CD14-positive monocyte (primary cell): ENCODE measurements at regions not wholly inside any gene's neighbourhood (a gene's known extent, or its start where the extent isn't known, plus 50 kb on each side); places are given as distances from the start of the nearest gene placed in this dataset.

Experiments used
- DNase-seq, 3 donors: peaks; one replicate each; pipeline ENCODE4 v3.0.0-alpha.2; 2011 to 2022
- H2AFZ ChIP-seq: 2 replicates; pipeline ENCODE4 v1.6.0; 2012; ENCODE audit warnings: mild to moderate bottlenecking, low read depth, low read length, inconsistent platforms; ENCODE audit not compliant: insufficient read depth, poor library complexity, severe bottlenecking
- H3K27ac ChIP-seq, 2 donors: 1 replicate in 1 of 2; 2 replicates in 1 of 2; pipeline ENCODE4 v1.5.1; 2012 to 2013; ENCODE audit warnings: low read length in 2 of 2, control low read depth in 1 of 2, inconsistent platforms in 1 of 2, low read depth in 1 of 2, mild to moderate bottlenecking in 1 of 2
- H3K27me3 ChIP-seq, 2 donors: one replicate each; pipeline versions ENCODE4 v1.6.0 to v1.6.1; 2011 to 2013; ENCODE audit warnings: low read length in 2 of 2; ENCODE audit not compliant: control insufficient read depth in 2 of 2, insufficient read depth in 2 of 2
- H3K36me3 ChIP-seq, 2 donors: replicated peaks in 1 of 2; 1 replicate in 1 of 2; 2 replicates in 1 of 2; pipeline versions ENCODE4 v1.5.1 to v1.6.1; 2012 to 2013; ENCODE audit warnings: low read length in 2 of 2, control low read depth in 1 of 2, inconsistent platforms in 1 of 2, mild to moderate bottlenecking in 1 of 2; ENCODE audit not compliant: insufficient read depth in 2 of 2, control insufficient read depth in 1 of 2
- H3K4me1 ChIP-seq, 2 donors: 1 replicate in 1 of 2; 2 replicates in 1 of 2; pipeline versions ENCODE4 v1.5.1 to v1.6.1; 2012 to 2013; ENCODE audit warnings: low read length in 2 of 2, control low read depth in 1 of 2, inconsistent platforms in 1 of 2, mild to moderate bottlenecking in 1 of 2, moderate library complexity in 1 of 2; ENCODE audit not compliant: insufficient read depth in 2 of 2, control insufficient read depth in 1 of 2
- H3K4me2 ChIP-seq: replicated peaks from 2 replicates; pipeline ENCODE3; 2012; ENCODE audit warnings: low read length, moderate library complexity, mild to moderate bottlenecking; ENCODE audit not compliant: poor library complexity, severe bottlenecking; ENCODE audit errors: extremely low read depth
- H3K4me3 ChIP-seq, 3 experiments: fragments of 200-600 bp in 1 of 3; sonication (generic) in 1 of 3; replicated peaks in 1 of 3; 1 replicate in 2 of 3; 2 replicates in 1 of 3; pipeline ENCODE4 v1.5.1; 2011 to 2013; ENCODE audit warnings: low read length in 3 of 3, mild to moderate bottlenecking in 3 of 3, control low read depth in 2 of 3, low read depth in 2 of 3, inconsistent platforms in 1 of 3, moderate library complexity in 1 of 3
- H3K79me2 ChIP-seq: 2 replicates; pipeline ENCODE4 v1.6.0; 2012; ENCODE audit warnings: mild to moderate bottlenecking, control low read depth, inconsistent platforms, low read length, moderate library complexity; ENCODE audit not compliant: insufficient read depth
- H3K9ac ChIP-seq: 2 replicates; pipeline ENCODE4 v1.6.0; 2017; ENCODE audit warnings: low read length, mild to moderate bottlenecking; ENCODE audit not compliant: insufficient read depth, poor library complexity, severe bottlenecking
- H3K9me3 ChIP-seq, 2 donors: replicated peaks in 1 of 2; 1 replicate in 1 of 2; 2 replicates in 1 of 2; pipeline versions ENCODE4 v1.5.1 to v1.6.1; 2012 to 2013; ENCODE audit warnings: low read length in 2 of 2, control low read depth in 1 of 2; ENCODE audit not compliant: control insufficient read depth in 1 of 2, insufficient read depth in 1 of 2
- H4K20me1 ChIP-seq: 2 replicates; pipeline ENCODE4 v1.6.0; 2012; ENCODE audit warnings: mild to moderate bottlenecking, low read length, control low read depth, moderate library complexity; ENCODE audit not compliant: insufficient read depth
- H3K27ac Mint-ChIP-seq, 7 donors: one replicate each; pipeline ENCODE4 v1.8.0; 2020; ENCODE audit warnings: mild to moderate bottlenecking in 7 of 7, mixed read lengths in 7 of 7, moderate library complexity in 6 of 7, inconsistent platforms in 2 of 7
- H3K27me3 Mint-ChIP-seq, 3 donors: one replicate each; pipeline ENCODE4 v1.8.0; 2021 to 2022; ENCODE audit warnings: low read depth in 3 of 3, mild to moderate bottlenecking in 3 of 3, mixed read lengths in 3 of 3, moderate library complexity in 3 of 3, inconsistent platforms in 1 of 3
- H3K36me3 Mint-ChIP-seq, 2 donors: one replicate each; pipeline ENCODE4 v1.8.0; 2020; ENCODE audit warnings: mixed read lengths in 2 of 2, inconsistent platforms in 1 of 2, mild to moderate bottlenecking in 1 of 2
- H3K4me1 Mint-ChIP-seq: one replicate; pipeline ENCODE4 v1.8.0; 2020; ENCODE audit warnings: mild to moderate bottlenecking, mixed read lengths
- H3K4me3 Mint-ChIP-seq, 2 donors: one replicate each; pipeline ENCODE4 v1.8.0; 2020; ENCODE audit warnings: mild to moderate bottlenecking in 2 of 2, mixed read lengths in 2 of 2, moderate library complexity in 1 of 2
- H3K9me3 Mint-ChIP-seq, 7 donors: one replicate each; pipeline ENCODE4 v1.8.0; 2020 to 2022; ENCODE audit warnings: mixed read lengths in 7 of 7, mild to moderate bottlenecking in 6 of 7, moderate library complexity in 6 of 7, inconsistent platforms in 2 of 7
- WGBS: methylation state at CpG from one replicate; pipeline ENCODE4 v1.1.5; 2013; ENCODE audit warnings: missing lambda C conversion rate; ENCODE audit not compliant: insufficient coverage; 5-methylcytosine and 5-hydroxymethylcytosine counted together
- intact Hi-C, 2 donors: fragments of 100-400 bp; cut with micrococcal nuclease; formaldehyde crosslinking; loops; one replicate each; pipeline versions ENCODE4 v1.15.0 to v1.15.1; 2023
- TF ChIP-seq, protein P1 (sequence below): fragments of 200-600 bp; IDR thresholded peaks from one replicate; pipeline ENCODE4 v1.8.0; 2022; ENCODE audit warnings: antibody characterized with exemption, mild to moderate bottlenecking

DNA sequence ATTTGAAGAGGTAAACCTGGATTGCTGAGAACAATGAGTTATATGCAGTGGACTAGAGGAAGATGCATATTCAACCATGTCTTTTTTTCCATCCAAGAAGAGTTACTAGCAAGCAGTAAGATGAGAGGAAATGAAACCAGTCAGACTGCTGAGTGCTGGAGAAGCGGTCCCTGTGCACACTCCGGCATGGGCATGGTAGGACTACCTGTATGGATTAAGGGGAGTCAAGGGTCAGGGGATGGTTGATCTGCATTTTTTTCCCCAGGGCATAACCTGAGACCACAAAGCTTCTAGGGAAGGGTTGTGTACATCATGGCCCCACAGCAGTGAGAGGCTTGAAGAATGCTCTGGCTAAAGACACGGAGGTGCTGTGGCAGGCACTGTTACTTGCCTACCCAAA lies 76.6 kb upstream of the ZNF169 start:
- H3K9me3 ChIP-seq: no peaks in the 10 kb centered on the region
- Mint-ChIP-seq H3K9me3 (peaks cover 0 to 7% (median 0%) of the 10 kb centered on the region in 7 donors), H3K4me3 (no peak overlapping the region), H3K4me1 (peaks cover 17% of the 10 kb centered on the region), H3K36me3 (peaks cover 23 to 35% of the 10 kb centered on the region in 2 donors), H3K27me3 (no peaks in the 10 kb centered on the region), H3K27ac (no peak overlapping the region)
- H3K36me3 ChIP-seq: peaks cover 10 to 22% of the 10 kb centered on the region in 2 donors
- TF ChIP-seq, protein P1, sequence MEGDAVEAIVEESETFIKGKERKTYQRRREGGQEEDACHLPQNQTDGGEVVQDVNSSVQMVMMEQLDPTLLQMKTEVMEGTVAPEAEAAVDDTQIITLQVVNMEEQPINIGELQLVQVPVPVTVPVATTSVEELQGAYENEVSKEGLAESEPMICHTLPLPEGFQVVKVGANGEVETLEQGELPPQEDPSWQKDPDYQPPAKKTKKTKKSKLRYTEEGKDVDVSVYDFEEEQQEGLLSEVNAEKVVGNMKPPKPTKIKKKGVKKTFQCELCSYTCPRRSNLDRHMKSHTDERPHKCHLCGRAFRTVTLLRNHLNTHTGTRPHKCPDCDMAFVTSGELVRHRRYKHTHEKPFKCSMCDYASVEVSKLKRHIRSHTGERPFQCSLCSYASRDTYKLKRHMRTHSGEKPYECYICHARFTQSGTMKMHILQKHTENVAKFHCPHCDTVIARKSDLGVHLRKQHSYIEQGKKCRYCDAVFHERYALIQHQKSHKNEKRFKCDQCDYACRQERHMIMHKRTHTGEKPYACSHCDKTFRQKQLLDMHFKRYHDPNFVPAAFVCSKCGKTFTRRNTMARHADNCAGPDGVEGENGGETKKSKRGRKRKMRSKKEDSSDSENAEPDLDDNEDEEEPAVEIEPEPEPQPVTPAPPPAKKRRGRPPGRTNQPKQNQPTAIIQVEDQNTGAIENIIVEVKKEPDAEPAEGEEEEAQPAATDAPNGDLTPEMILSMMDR: no peak
- H3K27ac ChIP-seq: peak overlapping the region in 1 of 2 donors; percentile 22
- H2AFZ ChIP-seq: no peak overlapping the region
- no peak overlapping the region for H3K4me3 ChIP-seq
- H3K4me2 ChIP-seq: no peak overlapping the region
- intact Hi-C loops: no loop called here
- H4K20me1 ChIP-seq: peaks cover 58% of the 10 kb centered on the region
- no peak overlapping the region for H3K9ac ChIP-seq
- peaks cover 15% of the 10 kb centered on the region for H3K79me2 ChIP-seq
- 0% methylated on average over 1 of the region's 3 CpGs for WGBS
- no peaks in the 10 kb centered on the region for H3K27me3 ChIP-seq
- no peaks in the 10 kb centered on the region for H3K4me1 ChIP-seq
- no peak for DNase-seq

DNA sequence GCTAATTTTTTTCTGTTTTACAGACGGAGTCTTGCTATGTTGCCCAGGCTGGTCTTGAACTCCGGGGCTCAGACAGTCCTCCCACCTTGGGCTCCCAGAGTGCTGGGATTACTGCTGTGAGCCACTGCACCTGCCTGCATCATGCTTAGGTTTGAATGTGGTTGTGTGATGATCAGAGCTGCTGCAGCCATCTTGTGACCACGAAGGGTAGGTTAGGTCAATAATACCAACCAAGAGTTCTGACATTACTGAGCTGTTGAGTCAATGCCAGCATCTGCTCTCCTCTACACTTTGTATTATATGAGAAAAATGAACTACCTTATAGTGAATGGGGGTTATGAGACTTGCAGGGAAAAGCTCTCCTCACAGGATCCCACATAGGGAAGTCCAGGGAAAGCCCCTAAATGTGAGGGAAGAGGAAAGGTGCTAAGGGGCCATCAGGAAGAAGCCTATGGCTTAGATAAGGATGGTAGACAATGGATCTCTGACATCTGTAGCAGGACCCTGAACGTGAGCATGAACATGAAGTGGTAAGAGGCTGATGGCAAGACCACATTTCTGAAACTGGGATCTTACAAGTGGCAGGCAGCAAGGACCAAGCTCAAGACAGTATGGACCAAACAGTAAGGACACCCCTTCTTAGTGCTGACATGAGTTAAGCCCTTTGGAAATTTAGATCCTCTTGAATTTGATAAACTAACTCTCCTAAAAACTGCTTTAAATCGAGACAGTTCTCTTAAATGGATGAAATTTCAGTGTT lies 75.7 kb upstream of the ZNF169 start:
- Histone ChIP-seq H2AFZ (no peak overlapping the region), H3K9ac (no peak overlapping the region), H3K4me1 (no peaks in the 10 kb centered on the region), H3K36me3 (peaks cover 7 to 14% of the 10 kb centered on the region in 2 donors), H3K4me2 (no peak overlapping the region), H3K27me3 (no peaks in the 10 kb centered on the region), H3K9me3 (peaks cover 2 to 5% of the 10 kb centered on the region in 2 donors), H3K27ac (no peak overlapping the region), H3K79me2 (peaks cover 8% of the 10 kb centered on the region), H4K20me1 (peaks cover 49% of the 10 kb centered on the region), H3K4me3 (no peak overlapping the region)
- Mint-ChIP-seq H3K9me3 (peaks cover 3 to 15% (median 8%) of the 10 kb centered on the region in 7 donors), H3K4me3 (no peak overlapping the region), H3K27me3 (no peaks in the 10 kb centered on the region), H3K36me3 (peaks cover 23 to 28% of the 10 kb centered on the region in 2 donors), H3K27ac (peak overlapping the region in 2 of 7 donors; percentile 27 to 48), H3K4me1 (peaks cover 17% of the 10 kb centered on the region)
- intact Hi-C loops: no loop called here
- no peak for DNase-seq
- TF ChIP-seq, protein P1: no peak
- WGBS: 88% methylated on average over 3 of the region's 5 CpGs
